Coronary artery (tissue), 2 donors: ENCODE measurements at regions not wholly inside any gene's neighbourhood (a gene's known extent, or its start where the extent isn't known, plus 50 kb on each side); places are given as distances from the start of the nearest gene placed in this dataset.

Experiments used
- DNase-seq: peaks from one replicate; pipeline ENCODE4 v3.0.0-alpha.2; 2017; ENCODE audit warnings: low spot score
- H3K27ac ChIP-seq, 2 donors: fragments of 200-600 bp; sonication (generic); one replicate each; pipeline ENCODE4 v1.5.1; 2016 to 2019
- H3K4me3 ChIP-seq: fragments of 200-600 bp; sonication (generic); 2 replicates; pipeline ENCODE4 v1.5.1; 2016; ENCODE audit warnings: mild to moderate bottlenecking, moderate library complexity
- TF ChIP-seq, protein P1 (sequence below): fragments of 200-600 bp; sonication (generic); IDR thresholded peaks from one replicate; pipeline ENCODE4 v1.5.1; 2019; ENCODE audit warnings: antibody characterized with exemption

- TF ChIP-seq, protein P1, sequence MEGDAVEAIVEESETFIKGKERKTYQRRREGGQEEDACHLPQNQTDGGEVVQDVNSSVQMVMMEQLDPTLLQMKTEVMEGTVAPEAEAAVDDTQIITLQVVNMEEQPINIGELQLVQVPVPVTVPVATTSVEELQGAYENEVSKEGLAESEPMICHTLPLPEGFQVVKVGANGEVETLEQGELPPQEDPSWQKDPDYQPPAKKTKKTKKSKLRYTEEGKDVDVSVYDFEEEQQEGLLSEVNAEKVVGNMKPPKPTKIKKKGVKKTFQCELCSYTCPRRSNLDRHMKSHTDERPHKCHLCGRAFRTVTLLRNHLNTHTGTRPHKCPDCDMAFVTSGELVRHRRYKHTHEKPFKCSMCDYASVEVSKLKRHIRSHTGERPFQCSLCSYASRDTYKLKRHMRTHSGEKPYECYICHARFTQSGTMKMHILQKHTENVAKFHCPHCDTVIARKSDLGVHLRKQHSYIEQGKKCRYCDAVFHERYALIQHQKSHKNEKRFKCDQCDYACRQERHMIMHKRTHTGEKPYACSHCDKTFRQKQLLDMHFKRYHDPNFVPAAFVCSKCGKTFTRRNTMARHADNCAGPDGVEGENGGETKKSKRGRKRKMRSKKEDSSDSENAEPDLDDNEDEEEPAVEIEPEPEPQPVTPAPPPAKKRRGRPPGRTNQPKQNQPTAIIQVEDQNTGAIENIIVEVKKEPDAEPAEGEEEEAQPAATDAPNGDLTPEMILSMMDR = no peak
- DNase-seq = peak; percentile 29
- Histone ChIP-seq H3K27ac (no peak overlapping the region), H3K4me3 (no peak overlapping the region)
These were observed 468.2 kb downstream of the MIAT start for GRCh38 chr22:27125539-27125938.

GRCh38 chr22:27127911-27128310, 470.5 kb downstream of the MIAT start:
- no peak overlapping the region for H3K27ac ChIP-seq
- no peak for DNase-seq
- TF ChIP-seq, protein P1 = no peak
- H3K4me3 ChIP-seq = no peak overlapping the region

GRCh38 chr22:27128461-27129085, 471.2 kb downstream of the MIAT start:
- DNase-seq = no peak
- Histone ChIP-seq H3K27ac (peak overlapping the region in 1 of 2 donors; percentile 24), H3K4me3 (no peak overlapping the region)
- TF ChIP-seq, protein P1 = no peak

GRCh38 chr22:27129266-27129665, 471.9 kb downstream of the MIAT start:
- no peak overlapping the region for H3K4me3 ChIP-seq
- DNase-seq = no peak
- TF ChIP-seq, protein P1 = no peak
- peak overlapping the region in 1 of 2 donors; percentile 24 for H3K27ac ChIP-seq

DNA sequence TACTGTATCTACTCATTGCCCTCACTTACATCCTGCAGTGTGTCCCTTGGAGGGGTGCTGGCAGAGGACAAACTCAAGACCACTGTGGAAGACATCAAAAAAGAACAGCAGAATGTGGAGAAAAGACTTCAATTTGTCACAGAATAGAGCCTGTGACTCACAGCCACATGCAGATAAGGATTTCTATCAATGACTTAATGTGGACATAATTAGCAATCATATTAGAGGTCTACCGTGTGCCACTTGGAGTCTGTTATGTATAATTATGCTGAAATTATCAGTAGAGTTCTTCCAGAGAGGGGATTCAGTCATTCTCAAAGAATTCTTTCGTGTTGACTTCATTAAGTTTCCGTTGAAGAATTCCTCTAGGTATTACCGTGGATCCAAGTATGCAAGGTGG, 473.5 kb downstream of the MIAT start:
- TF ChIP-seq, protein P1 = no peak
- Histone ChIP-seq H3K4me3 (no peak overlapping the region), H3K27ac (no peak overlapping the region)
- DNase-seq = no peak

DNA sequence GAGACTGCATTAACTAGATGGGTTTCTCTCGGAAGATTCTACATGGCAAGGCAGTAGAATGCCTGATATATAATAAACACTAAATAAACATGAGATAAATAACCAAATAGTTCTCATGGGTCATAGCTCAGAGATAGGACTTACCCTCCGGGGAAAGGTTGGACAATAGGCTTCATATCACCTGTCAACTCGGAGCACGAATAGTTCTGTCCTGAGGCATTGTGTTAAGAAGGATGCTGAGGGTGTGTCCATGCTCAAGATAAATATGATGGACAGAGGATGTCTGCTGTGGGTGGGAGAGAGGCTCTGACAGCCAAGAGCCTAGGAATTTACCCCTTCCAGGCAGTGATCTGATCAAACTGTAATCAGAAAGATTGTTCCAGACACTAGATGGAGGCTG, 474.0 kb downstream of the MIAT start:
- DNase-seq = no peak
- H3K27ac ChIP-seq = no peak overlapping the region
- H3K4me3 ChIP-seq = no peak overlapping the region
- TF ChIP-seq, protein P1 = no peak

GRCh38 chr22:27132400-27132799, 475.0 kb downstream of the MIAT start:
- TF ChIP-seq, protein P1 = no peak
- DNase-seq = no peak
- H3K4me3 ChIP-seq = no peak overlapping the region
- H3K27ac ChIP-seq = no peak overlapping the region
